SKM-1 (cell line): ENCODE measurements at regions not wholly inside any gene's neighbourhood (a gene's known extent, or its start where the extent isn't known, plus 50 kb on each side); places are given as distances from the start of the nearest gene placed in this dataset.
A peak's percentile ranks its signal among the peaks of the same experiment; 100 is the strongest.
"Not testable (repeated sequence)": the region's sequence is repeated elsewhere in the genome, so short reads cannot be mapped to it uniquely, and the experiment has no call there.

Experiments used
- DNase-seq: peaks from one replicate; lab custom pipeline; 2025; ENCODE audit not compliant: unreplicated experiment; lab: John Stamatoyannopoulos, UW

DNA sequence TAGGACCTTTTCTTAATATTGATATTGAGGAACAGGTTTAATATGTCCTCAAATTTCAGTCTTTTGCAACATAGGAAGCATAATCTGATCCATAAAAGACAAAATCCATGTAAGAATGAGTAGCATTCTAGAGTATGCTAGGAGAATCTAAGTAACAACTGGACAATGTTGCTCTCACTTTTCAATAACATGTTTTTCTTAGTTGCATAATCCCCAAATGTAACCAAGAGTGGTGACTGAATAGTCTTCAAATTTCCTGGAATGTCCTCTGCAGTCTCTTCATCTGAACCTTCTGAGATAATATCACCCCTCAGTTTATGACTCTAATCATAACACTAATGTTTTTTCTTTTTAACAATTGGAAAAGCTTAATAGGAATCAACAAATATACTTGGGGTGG is 110.0 kb upstream of the ZEB2 start:
- no peak for DNase-seq

DNA sequence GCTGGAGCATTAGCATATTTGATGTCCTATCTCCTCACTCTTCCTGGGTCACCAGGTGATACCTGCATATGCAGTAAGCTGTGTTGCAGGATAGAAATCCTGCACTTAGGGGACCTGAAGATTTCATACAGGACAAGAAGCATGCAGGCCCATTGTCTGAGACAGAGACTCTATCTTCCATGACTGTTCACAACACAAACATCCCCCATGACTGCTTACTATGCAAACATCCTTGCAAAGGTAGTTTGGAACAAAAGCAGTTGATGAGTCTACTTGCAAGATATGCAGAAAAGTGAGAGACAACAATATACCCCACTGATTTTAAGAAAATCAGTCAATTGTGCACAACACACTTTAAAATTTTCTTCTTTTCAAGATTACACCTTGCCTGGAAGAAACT is 108.6 kb upstream of the ZEB2 start:
- DNase-seq = no peak

DNA sequence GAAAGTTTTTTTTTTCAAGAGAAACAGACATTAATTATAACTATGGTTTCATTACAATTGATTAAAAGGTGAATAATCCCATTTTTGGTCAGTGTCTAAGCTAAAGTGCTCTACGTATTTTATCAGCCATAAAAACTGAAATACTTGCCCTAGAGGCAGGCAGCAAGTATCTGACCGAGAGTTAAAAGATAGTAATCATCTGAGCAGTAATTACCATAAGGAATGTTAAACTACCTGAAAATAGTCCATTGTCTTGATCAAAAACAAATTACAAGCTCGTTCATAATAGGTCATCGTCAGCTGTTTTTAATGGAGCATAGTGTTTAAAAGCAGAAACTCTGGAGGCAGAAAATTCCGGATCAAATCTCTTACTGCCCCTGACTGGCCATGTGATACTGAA is 105.7 kb upstream of the ZEB2 start:
- no peak for DNase-seq

DNA sequence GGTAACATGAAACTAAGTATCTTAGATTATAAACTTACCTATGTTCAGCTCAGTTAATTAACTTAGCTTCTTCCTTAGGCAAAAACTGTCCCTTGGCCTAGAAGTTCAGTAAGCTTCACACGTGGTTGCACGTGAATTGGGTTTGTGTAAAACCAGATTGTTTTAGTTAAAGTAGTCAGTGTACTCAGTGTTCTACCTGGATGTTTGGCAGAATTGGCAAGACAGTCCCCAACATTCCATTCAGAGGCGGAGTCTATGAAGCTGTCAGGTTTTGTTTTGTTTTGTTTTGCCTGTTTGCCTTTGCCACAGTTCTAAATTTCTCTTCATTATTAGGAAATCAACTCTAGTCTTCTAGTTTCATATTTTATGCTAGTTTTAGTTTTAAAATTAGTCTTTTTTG is 105.3 kb upstream of the ZEB2 start:
- DNase-seq = no peak

DNA sequence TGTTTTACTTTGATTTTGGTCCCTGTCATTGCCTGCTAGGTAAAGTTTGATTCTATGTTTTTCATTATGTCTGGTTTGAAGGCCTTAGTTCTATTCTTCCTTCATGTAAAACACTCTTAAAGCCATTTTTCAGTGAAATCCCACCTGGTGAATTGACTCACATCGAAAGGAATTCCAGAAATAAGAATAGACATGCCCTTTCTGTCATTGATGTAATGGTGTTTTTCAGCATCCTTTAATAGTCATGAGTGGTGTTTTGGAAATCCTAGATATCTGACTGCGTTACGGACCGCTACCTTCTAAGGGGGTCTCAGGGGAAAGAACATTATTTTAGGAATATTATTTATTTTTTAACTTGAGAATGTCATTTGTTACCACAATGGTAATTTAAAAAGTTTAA is 104.5 kb upstream of the ZEB2 start:
- no peak for DNase-seq

DNA sequence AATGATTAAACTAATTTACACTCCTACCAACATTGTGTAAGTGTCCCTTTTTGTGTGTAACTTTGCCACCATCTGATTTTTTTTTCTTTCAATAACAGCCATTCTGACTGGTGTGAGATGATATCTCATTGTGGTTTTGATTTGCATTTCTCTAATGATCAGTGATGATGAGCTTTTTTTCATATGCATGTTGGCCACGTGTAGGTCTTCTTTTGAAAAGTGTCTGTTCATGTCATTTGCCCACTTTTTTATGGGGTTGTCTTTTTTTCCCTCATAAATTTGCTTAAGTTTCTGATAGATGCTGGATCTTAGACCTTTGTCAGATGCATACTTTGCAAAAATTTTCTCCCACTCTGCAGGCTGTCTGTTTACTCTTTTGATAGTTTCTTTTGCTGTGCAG is 102.5 kb upstream of the ZEB2 start:
- DNase-seq = not testable (repeated sequence)

DNA sequence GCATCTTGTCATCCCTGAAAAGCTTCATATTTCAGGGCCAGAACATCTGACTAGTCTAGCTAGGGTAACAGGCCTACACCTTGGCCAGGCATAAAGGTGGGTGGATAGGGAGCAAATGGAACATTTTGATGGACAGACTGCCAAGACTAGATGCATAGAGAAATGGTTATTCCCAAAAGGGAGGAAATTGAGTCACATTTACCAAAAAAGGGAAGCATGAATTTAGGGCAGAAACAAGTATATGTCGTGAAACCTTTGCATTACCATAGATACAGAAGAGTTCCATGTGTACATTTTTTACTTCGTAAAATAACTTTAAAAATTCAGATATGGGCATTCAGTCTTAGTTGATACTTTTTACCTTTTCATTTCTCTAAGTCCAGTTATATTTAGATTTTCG is 101.3 kb upstream of the ZEB2 start:
- DNase-seq = no peak

DNA sequence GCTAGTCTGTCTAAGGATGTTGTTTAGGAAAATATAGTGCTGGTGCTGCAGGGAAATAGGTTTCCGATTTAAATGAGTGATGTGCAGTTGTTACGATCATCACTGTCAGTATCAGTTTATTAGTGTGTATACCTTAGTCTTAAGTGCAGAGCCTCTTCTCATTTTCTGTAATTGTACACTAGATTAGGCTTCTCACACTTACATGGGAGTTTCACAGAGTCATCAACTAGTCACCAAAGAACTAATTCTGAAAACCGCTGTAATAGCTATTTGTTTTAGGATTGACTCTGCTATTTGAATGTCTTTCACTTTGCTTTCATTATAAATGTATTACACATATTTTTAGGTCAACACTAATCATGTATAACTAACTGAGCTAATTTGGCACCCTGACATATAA is 99.8 kb upstream of the ZEB2 start:
- DNase-seq = no peak

DNA sequence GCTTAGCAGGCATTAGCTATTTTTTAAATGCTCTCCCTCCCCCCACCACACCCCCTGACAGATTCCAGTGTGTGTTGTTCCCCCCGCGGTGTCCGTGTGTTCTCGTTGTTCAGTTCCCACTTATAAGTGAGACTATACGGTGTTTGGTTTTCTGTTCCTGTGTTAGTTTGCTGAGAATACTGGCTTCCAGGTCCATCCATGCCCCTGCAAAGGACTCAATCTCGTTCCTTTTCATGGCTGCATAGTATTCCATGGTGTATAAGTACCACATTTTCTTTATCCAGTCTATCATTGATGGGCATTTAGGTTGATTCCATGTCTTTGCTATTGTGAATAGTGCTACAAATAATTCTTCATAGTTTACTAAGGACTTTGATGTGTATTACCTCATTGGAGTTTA is 97.3 kb upstream of the ZEB2 start:
- DNase-seq = not testable (repeated sequence)

DNA sequence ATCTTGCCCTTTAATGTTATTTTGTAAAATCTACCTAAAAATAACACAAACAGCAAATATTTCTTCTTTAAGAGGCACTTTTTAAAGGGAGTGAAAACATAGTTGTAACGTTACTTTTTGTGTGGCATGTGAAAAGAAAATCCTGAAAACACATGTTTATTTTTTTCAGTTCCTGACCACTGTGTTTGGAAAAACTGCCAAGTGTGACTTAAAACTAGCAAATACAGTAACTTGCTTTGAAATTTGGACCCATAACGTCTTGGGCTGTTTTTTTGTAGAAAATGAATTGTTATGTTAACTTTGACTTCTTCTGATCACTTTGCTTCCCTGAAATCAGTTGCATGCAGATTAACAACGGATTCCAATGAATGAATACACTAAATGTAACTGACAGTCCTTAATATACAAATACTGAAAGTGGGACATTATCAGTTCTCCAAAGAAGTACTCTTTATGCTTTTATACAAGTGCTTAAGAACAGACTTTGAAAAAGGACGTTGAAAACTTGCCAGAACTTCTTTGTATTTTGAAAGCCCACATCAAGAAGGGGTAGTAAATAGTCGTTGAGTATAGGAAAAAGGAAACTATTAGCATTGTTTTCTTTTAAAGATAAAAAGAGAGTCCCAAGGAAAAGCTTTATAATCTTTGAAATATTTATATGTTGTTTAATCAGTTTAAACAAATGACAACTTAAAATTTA is 96.1 kb upstream of the ZEB2 start:
- no peak for DNase-seq

DNA sequence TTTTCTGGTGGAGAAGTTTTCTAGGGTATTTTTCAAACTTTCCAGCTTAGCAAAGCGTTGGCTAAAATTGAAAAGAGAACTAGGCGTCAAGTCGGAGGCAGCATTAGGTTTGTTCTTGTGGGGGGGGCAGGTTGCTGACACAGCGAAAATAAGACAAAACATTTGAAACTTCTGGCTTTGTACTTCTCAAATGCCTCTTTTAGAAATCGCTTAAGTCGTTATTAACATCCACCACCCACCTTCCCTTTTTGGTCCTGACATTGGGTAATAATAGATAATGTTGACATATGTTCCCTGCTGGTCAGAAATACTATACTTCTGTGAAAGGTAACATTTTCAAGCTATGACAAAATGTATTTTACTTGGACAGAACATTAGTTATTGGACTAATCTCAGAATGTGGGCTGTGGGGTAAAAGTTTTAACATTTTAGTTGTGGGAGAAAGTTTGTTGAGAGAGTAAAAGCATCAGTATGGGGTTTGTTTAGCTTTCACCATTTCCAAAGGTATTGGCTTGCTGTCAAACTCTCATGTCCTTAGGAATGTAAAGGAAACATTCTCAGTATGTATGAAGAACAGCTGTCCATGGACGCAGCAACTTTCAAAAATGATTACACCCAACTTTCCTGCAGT is 88.1 kb upstream of the ZEB2 start:
- peak; percentile 24 for DNase-seq

DNA sequence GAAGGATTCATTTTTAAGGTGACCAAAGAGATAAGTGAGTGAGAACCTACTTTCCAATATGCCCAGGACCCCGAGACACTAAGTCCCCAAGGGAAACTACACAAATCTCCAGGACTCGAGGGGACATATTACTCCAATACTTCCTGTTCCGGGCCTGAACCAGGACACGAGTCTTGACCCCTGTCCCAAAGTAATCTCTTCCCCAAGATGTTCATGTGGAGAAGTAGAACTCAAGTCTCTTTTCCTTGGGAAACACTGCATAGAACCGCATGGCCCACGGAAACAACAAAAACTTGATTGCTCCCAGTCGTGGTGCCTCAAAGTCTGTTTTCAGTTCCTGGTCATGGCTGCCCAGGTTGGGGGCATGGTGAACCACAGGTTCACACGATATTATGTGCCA is 87.2 kb upstream of the ZEB2 start:
- no peak for DNase-seq

DNA sequence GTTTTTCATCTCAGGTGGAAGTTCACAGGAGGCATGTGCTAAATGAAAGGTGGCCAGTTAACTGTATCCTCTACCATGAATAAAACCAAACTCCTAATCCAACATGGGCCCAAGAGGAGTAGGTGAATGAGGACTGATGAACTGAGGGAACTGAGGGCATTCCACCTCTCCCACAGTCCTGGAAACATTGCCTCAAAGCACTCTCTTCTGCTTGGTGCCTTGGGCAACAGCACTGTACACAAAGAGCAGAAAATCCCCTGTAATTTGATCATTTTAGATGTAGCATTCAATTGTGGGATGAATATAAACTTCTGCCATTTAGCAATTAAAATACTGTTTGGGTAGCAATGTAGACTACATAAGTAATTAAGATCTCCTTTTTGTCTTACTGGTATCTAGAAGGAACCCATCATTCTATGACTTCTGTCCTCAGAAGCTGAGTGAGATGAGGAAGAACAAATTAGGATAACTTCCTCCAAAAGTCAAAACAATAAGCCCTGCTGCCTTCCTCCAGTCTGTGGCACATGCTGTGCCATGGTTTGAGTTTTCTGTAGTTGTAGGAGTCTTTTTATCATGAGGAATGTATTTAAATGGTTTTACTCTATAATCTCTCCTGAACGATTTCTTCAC is 86.7 kb upstream of the ZEB2 start:
- peak; percentile 17 for DNase-seq

DNA sequence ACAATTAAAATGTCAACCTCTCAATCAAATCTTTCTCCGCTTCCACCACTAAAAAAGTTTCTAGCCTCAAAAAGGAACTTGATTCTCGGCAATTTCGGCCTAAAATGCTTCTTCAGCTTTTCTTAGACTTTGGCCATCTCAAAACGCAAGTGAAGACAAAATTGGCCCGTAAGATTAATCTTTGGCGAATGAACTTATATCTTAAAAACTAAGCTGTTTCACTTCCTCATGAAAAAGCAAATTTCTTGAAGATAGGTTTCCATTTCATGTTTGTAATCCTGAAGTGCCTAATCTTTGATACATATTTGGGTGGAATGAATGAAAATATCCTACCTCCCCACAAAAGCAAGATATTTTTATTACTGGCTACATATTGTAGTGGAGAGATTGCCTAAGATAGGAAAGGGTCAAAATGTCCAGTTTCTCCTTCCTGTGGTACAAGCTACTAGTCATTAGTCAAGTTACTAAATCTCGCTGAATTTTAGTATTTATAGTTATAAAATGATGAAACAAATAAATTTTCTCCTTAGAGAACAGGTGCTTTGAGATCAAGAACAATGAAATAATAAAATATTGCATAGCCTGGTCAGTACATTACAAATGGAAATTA is 85.4 kb upstream of the ZEB2 start:
- no peak for DNase-seq

DNA sequence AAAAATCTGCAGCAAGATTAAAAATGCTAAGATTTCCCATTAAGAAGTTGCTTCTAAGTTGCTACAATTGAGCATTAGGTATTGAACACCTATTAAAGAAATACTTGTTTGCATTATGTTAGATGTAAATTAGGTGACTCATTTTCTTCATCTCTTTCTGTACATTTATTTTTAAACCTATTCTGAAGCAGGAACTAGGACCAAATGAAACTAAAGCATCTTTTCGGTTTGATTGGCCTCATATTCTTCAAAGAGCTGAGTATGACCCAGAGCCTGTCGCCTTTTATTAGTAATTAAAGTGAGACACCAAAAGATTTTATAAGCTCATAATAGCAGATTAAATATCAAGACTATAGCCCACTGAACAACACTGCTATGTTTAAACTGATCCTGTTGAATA is 83.4 kb upstream of the ZEB2 start:
- DNase-seq = no peak

DNA sequence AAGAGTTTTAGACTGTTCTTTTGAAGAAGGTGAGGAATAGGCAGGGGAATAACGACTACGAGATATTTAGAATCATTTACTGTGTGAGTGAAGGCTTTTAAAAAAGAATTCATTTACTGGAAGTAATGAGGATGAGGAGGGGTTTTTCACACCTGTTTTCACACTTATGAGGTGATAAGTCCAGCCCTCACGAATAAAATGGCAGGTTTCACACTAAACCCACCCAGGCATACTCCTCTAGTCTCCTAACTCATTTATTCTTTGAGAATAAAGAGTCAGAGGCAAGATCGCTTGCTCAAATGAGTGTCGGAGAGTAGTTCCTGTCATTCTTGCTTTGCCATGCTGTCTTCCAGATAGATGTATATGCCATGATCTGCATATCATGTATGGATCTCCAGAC is 79.0 kb upstream of the ZEB2 start:
- DNase-seq = no peak

DNA sequence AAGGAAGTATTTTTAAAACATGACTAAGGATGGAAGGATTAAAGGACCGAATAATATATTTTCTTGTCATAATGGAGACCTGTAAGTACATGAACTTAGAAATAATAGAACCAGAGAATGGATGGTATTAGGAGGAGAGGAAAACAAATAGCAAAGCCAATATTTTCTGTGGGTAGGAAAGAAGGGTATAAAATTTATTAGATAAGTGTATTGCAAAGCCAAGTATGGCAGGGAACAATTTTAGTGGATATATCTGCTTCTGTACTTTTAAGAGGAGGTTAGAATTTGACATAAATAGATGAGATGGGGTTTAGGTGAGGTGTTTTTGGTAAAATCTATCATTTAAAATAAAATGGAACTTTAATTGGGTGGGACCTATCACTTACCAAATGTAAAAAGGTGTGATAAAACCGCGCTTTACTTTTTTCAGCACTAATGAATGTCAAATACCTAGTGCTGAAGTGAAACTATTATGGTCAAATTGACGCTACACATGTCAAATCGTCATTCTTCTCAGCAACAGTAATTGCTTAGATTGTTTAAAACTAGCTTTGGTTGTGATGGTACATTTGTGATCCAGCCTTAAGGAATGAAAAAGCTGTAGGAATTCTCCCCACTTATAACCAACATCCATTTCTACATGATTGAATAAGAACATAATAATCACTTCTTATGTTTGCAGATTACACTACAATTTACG is 78.1 kb upstream of the ZEB2 start:
- no peak for DNase-seq

DNA sequence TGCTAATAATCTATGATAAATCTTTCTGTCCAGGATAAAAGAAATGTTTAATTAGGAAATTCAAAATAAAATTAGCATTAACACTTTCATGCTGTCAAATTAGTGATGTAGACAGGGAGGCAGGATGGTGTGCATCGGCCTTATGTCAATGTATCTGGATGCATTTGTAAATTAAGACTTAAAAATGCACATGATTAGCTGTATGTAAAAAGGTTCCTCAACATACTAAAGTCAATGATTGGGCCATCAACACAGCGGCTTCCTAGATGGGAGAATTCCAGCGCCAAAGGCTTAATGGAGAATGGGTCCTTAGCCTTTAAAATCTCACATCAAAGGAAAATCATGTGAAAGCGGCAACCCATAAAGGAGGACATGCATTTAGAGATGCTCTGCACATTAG is 77.5 kb upstream of the ZEB2 start:
- DNase-seq = no peak

DNA sequence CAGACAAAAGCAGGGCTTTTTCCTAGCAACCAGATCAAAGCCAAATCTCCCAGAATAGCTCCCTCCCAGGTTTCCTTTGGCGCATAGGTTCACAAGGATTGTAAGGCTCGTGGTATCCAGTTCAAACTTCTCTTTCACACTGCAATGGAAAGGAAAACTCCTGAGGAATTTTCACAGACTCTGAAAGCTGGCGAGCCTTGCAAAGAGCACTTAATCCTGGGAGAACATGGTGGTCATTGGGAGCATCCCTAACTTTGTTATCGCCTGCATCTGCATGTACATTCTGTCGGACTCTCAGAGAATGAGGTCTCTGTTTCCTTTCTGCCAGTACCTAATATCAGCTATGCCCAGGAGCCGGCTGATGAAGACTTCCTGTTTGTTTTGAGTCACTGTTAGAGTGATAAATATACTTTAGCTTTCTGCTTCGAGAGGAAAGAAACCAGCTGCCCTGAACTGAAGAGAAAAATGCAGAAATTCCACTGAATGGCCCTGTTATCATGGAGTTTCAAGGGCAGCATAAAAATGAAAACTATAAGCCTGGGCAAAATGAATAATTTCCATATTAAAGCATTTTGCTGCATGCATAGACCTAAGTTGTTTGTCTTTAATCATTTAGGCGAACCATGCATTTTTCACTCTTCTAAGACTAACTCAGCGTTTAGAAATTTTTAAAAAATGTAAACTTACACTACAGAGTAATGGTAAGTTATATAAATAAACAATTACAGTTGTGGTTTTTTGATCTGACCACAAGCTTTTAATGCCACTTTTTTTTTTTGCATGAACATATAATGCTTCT is 76.4 kb upstream of the ZEB2 start:
- DNase-seq = no peak

DNA sequence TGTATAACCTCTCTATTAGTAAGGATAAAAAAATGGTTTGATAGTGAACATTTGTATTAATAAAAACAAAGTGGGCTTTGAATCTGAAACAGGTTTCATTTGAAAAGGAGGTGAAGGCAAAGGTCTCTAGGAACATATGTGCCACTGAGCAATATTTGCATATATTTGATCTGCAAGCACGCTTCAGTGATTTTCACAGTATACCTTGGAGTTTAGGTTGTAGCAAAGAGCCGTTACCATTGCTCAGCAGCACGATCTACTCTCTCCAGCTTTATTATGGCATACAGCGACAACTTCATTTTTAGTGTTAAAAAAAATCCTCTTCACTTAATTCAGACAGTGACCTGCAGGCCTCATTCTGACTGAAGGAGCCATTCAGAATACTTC is 75.8 kb upstream of the ZEB2 start:
- DNase-seq = no peak

DNA sequence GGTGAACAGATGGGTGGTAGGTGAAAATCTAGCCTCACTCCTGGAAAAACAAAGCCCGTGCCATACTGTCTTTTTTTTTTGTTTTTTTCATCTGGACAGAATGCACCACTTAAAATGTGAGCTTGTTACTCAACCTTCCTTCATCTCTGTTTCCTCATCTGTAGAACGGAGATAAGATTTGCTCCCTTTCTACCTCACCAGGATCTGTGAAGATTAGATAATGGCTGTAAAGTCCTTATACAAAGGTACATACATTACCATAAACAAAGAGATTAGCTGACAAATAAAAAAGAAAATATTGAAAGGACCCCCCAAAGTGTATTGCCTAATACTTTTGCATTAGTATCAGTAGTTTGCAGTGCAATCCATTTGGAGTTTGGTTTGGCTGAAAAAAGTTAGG is 75.4 kb upstream of the ZEB2 start:
- DNase-seq = no peak
